SK-N-SH treated with all-trans-retinoic acid at 6 μM for 48 hours (cell line): ENCODE measurements at regions not wholly inside any gene's neighbourhood (a gene's known extent, or its start where the extent isn't known, plus 50 kb on each side); places are given as distances from the start of the nearest gene placed in this dataset.

Source experiments
- ATAC-seq: fragments of 200-7000 bp; cut with Tn5 transposase; 3 replicates; pipeline ENCODE4 v1.9.1; 2020; ENCODE audit warnings: mild to moderate bottlenecking, moderate library complexity
- ARNTL ChIP-seq: fragments of 450-650 bp; formaldehyde crosslinking; IDR thresholded peaks from 2 replicates; pipeline ENCODE4 v1.5.0; 2020; ENCODE audit warnings: low read depth, mild to moderate bottlenecking, moderate library complexity, borderline replicate concordance
- BACH2 ChIP-seq: fragments of 250-450 bp; sonication (Bioruptor Pico); IDR thresholded peaks from 2 replicates; pipeline ENCODE4 v1.9.0; 2021; ENCODE audit warnings: mild to moderate bottlenecking, borderline replicate concordance
- CREB5 ChIP-seq: fragments of 250-450 bp; sonication (Bioruptor Pico); IDR thresholded peaks from 2 replicates; pipeline ENCODE4 v1.5.1; 2020; ENCODE audit warnings: low read depth, mild to moderate bottlenecking, moderate library complexity
- CSDC2 ChIP-seq: fragments of 250-450 bp; sonication (Bioruptor Pico); IDR thresholded peaks from 2 replicates; pipeline ENCODE4 v1.5.0; 2020; ENCODE audit warnings: mild to moderate bottlenecking, moderate library complexity
- CSRNP3 ChIP-seq: fragments of 250-450 bp; sonication (Bioruptor Pico); IDR thresholded peaks from 2 replicates; pipeline ENCODE4 v1.5.1; 2021; ENCODE audit warnings: mild to moderate bottlenecking, moderate library complexity
- GLIS3 ChIP-seq: fragments of 250-450 bp; sonication (Bioruptor Pico); IDR thresholded peaks from 2 replicates; pipeline ENCODE4 v1.5.0; 2020; ENCODE audit warnings: mild to moderate bottlenecking, moderate library complexity
- ISL1 ChIP-seq: fragments of 250-450 bp; sonication (Bioruptor Pico); IDR thresholded peaks from 2 replicates; pipeline ENCODE4 v2.1.2; 2022; ENCODE audit warnings: mild to moderate bottlenecking, moderate library complexity
- OSR1 ChIP-seq: fragments of 250-450 bp; sonication (Bioruptor Pico); IDR thresholded peaks from 2 replicates; pipeline ENCODE4 v1.8.0; 2022; ENCODE audit warnings: moderate library complexity, mild to moderate bottlenecking, inconsistent platforms
- PATZ1 ChIP-seq: fragments of 250-450 bp; sonication (Bioruptor Pico); IDR thresholded peaks from 2 replicates; pipeline ENCODE4 v1.8.0; 2020; ENCODE audit warnings: mild to moderate bottlenecking, moderate library complexity, borderline replicate concordance
- PPARA ChIP-seq: fragments of 250-450 bp; sonication (Bioruptor Pico); IDR thresholded peaks from 2 replicates; pipeline ENCODE4 v1.5.0; 2020; ENCODE audit warnings: mild to moderate bottlenecking, borderline replicate concordance
- RARB ChIP-seq: fragments of 250-450 bp; sonication (Bioruptor Pico); IDR thresholded peaks from 2 replicates; pipeline ENCODE4 v1.8.0; 2021; ENCODE audit warnings: mild to moderate bottlenecking, moderate library complexity
- SNAI2 ChIP-seq: fragments of 250-450 bp; sonication (Bioruptor Pico); IDR thresholded peaks from 2 replicates; pipeline ENCODE4 v1.5.0; 2020; ENCODE audit warnings: mild to moderate bottlenecking, moderate library complexity
- TCF4 ChIP-seq: fragments of 250-450 bp; sonication (Bioruptor Pico); IDR thresholded peaks from 2 replicates; pipeline ENCODE4 v1.8.0; 2021; ENCODE audit warnings: mild to moderate bottlenecking, moderate library complexity, borderline replicate concordance
- TOX ChIP-seq: fragments of 250-450 bp; sonication (Bioruptor Pico); IDR thresholded peaks from 2 replicates; pipeline ENCODE4 v1.8.0; 2021; ENCODE audit warnings: mild to moderate bottlenecking, moderate library complexity, borderline replicate concordance
- TSHZ2 ChIP-seq: fragments of 250-450 bp; sonication (Bioruptor Pico); IDR thresholded peaks from 2 replicates; pipeline ENCODE4 v1.5.0; 2020; ENCODE audit warnings: mild to moderate bottlenecking, moderate library complexity
- ZC3H10 ChIP-seq: fragments of 250-450 bp; sonication (Bioruptor Pico); IDR thresholded peaks from 2 replicates; pipeline ENCODE4 v1.5.1; 2021; ENCODE audit warnings: mild to moderate bottlenecking, moderate library complexity
- ZFP3 ChIP-seq: fragments of 250-450 bp; sonication (Bioruptor Pico); IDR thresholded peaks from 2 replicates; pipeline ENCODE4 v1.5.0; 2020; ENCODE audit warnings: mild to moderate bottlenecking, moderate library complexity
- ZFP30 ChIP-seq: fragments of 450-650 bp; formaldehyde crosslinking; IDR thresholded peaks from 2 replicates; pipeline ENCODE4 v1.5.0; 2022; ENCODE audit warnings: mild to moderate bottlenecking, moderate library complexity
- ZNF70 ChIP-seq: fragments of 450-650 bp; formaldehyde crosslinking; IDR thresholded peaks from 2 replicates; pipeline ENCODE4 v1.5.0; 2020; ENCODE audit warnings: mild to moderate bottlenecking, moderate library complexity
- ZNF8 ChIP-seq: fragments of 450-650 bp; formaldehyde crosslinking; IDR thresholded peaks from 2 replicates; pipeline ENCODE4 v1.5.0; 2020; ENCODE audit warnings: mild to moderate bottlenecking, moderate library complexity

- peak; percentile 37; the same call in 2 of the 3 replicates for ATAC-seq
- no peak for TF ChIP-seq BACH2 (CRISPR knock-in tag)
- TF ChIP-seq CSRNP3 (CRISPR knock-in tag), result no peak
- TF ChIP-seq TSHZ2 (CRISPR knock-in tag), result no peak
- TF ChIP-seq GLIS3, result no peak
- TF ChIP-seq ZC3H10 (CRISPR knock-in tag), result no peak
- TF ChIP-seq, all 23 proteins: peak for 0
Measured at GRCh38 chr7:46681865-46682503, 760.9 kb upstream of the IGFBP3 start.

GRCh38 chr7:46680147-46680546, 759.1 kb upstream of the IGFBP3 start:
- no peak for ATAC-seq

GRCh38 chr7:46679671-46680070, 758.6 kb upstream of the IGFBP3 start:
- TF ChIP-seq ZFP30 (no peak), SNAI2 (CRISPR knock-in tag) (no peak), CSDC2 (CRISPR knock-in tag) (no peak), ZFP3 (no peak), ARNTL (CRISPR knock-in tag) (no peak), CREB5 (CRISPR knock-in tag) (no peak), CSRNP3 (CRISPR knock-in tag) (no peak), OSR1 (CRISPR knock-in tag) (no peak), GLIS3 (no peak), TSHZ2 (CRISPR knock-in tag) (no peak), ZNF8 (CRISPR knock-in tag) (no peak), TCF4 (CRISPR knock-in tag) (no peak), TOX (CRISPR knock-in tag) (no peak), ZNF70 (CRISPR knock-in tag) (no peak), ZC3H10 (CRISPR knock-in tag) (no peak), BACH2 (CRISPR knock-in tag) (no peak), PPARA (CRISPR knock-in tag) (no peak), RARB (no peak), PATZ1 (CRISPR knock-in tag) (no peak)
- TF ChIP-seq, all 23 proteins: peak for 0
- no peak for ATAC-seq

More at GRCh38 chr7:46680147-46680546, 759.1 kb upstream of the IGFBP3 start:
- TF ChIP-seq ZFP30 (no peak), ZFP3 (no peak), ISL1 (CRISPR knock-in tag) (no peak), TCF4 (CRISPR knock-in tag) (no peak), CSRNP3 (CRISPR knock-in tag) (no peak), OSR1 (CRISPR knock-in tag) (no peak)
